ENCODE measurements at regions not wholly inside any gene's neighbourhood (a gene's known extent, or its start where the extent isn't known, plus 50 kb on each side); places are given as distances from the start of the nearest gene placed in this dataset.

DNA sequence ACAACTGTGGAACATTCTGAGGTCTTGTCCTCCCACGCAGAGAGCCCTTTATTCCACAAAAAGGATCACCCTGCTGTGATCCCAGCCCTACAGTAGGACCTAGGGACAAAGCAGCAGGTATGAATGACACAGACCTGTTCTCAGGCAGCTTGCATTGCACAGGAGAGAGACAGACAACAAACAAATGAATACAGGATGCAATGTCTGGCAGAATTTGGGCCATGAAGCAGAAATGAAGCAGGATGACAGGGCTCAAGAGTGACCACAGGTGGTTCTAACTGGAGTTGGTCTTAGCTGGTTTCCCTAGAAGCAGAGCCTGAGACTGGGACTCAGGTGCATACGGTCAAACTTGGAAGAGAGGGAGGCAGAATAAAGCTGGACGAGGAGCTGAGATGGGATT, 388.8 kb downstream of the CDK5RAP2 start:
- Histone ChIP-seq H3K27me3 (ENCODE audit: control insufficient read depth, insufficient read depth, low read length) (no peaks in the 10 kb centered on the region), H3K4me3 (ENCODE audit: low read depth, low read length) (no peak overlapping the region), H3K36me3 (ENCODE audit: control insufficient read depth, insufficient read depth, low read length) (no peaks in the 10 kb centered on the region)
- TF ChIP-seq, protein P1, sequence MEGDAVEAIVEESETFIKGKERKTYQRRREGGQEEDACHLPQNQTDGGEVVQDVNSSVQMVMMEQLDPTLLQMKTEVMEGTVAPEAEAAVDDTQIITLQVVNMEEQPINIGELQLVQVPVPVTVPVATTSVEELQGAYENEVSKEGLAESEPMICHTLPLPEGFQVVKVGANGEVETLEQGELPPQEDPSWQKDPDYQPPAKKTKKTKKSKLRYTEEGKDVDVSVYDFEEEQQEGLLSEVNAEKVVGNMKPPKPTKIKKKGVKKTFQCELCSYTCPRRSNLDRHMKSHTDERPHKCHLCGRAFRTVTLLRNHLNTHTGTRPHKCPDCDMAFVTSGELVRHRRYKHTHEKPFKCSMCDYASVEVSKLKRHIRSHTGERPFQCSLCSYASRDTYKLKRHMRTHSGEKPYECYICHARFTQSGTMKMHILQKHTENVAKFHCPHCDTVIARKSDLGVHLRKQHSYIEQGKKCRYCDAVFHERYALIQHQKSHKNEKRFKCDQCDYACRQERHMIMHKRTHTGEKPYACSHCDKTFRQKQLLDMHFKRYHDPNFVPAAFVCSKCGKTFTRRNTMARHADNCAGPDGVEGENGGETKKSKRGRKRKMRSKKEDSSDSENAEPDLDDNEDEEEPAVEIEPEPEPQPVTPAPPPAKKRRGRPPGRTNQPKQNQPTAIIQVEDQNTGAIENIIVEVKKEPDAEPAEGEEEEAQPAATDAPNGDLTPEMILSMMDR (IDR thresholded peaks at IDR 0.05; ENCODE audit: insufficient read depth, low read length, poor library complexity, severe bottlenecking), result no peak
- no peak for DNase-seq (ENCODE audit: low read depth)

DNA sequence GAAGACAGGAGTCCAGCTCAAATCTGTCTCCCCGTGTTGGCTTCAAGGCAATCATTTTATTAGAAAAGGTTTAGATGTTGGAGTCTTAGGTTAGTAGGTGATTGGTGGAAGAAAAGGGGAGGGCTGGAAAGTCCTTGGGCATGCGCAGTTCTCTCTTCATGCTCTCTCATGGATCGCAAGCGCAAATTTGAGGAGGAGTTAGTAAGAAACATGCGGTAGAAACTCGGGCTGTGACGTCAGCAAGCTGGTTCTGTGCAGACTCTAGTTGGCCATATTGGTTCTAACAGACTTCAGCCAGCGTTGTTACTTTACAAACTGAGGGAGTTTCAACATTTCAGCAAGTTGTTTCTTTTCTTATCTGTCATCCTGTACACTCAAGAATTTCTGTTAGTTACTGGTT, 392.2 kb downstream of the CDK5RAP2 start:
- no peak for DNase-seq (ENCODE audit: low read depth)
- Histone ChIP-seq H3K27me3 (ENCODE audit: control insufficient read depth, insufficient read depth, low read length) (no peaks in the 10 kb centered on the region), H3K36me3 (ENCODE audit: control insufficient read depth, insufficient read depth, low read length) (no peaks in the 10 kb centered on the region), H3K4me3 (ENCODE audit: low read depth, low read length) (no peak overlapping the region)
- TF ChIP-seq, protein P1 (IDR thresholded peaks at IDR 0.05; ENCODE audit: insufficient read depth, low read length, poor library complexity, severe bottlenecking), result no peak

DNA sequence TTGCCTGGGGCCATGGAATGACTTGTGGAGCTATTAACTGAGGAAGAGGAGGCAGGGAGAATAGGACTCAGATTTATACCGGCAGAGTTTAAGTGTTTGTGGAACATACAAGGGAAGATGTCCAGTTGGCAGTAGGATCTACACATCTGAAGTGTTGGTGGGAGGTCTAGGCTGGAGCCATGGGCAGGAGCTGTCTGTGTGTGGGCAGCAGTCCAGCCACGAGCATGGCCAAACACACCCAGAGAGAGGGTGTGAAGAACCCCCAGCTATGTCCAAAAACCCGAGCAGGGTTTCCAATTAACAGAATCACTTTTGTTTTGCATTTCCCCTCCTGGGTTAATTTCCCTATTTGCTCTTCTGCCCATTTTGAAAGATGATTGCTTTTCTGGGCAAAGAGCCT, 393.7 kb downstream of the CDK5RAP2 start:
- no peak overlapping the region for H3K4me3 ChIP-seq (ENCODE audit: low read depth, low read length)
- DNase-seq (ENCODE audit: low read depth), result no peak
- no peaks in the 10 kb centered on the region for H3K27me3 ChIP-seq (ENCODE audit: control insufficient read depth, insufficient read depth, low read length)
- TF ChIP-seq, protein P1 (IDR thresholded peaks at IDR 0.05; ENCODE audit: insufficient read depth, low read length, poor library complexity, severe bottlenecking), result no peak
- H3K36me3 ChIP-seq (ENCODE audit: control insufficient read depth, insufficient read depth, low read length), result no peaks in the 10 kb centered on the region

DNA sequence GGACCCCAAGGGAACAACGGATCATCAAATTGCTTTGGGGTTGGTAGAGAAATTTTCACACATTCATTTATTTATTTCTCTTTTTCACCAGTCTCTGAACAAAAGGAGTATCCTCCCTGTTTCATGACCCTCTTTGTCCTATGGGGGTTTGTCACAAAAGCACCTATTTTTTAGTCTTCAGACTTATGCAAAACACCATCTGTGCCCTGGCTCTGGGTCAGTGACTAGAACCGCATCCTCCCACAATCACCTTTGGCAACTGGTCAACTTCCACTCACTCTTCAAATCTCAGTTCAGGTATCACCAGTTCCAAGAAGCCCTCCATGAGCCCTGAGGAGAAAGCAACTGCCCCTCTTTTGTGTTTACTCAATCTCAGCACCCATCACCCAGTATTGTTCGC, 395.7 kb downstream of the CDK5RAP2 start:
- DNase-seq (ENCODE audit: low read depth), result no peak
- H3K4me3 ChIP-seq (ENCODE audit: low read depth, low read length), result no peak overlapping the region
- TF ChIP-seq, protein P1 (IDR thresholded peaks at IDR 0.05; ENCODE audit: insufficient read depth, low read length, poor library complexity, severe bottlenecking), result no peak
- H3K27me3 ChIP-seq (ENCODE audit: control insufficient read depth, insufficient read depth, low read length), result no peaks in the 10 kb centered on the region
- H3K36me3 ChIP-seq (ENCODE audit: control insufficient read depth, insufficient read depth, low read length), result no peaks in the 10 kb centered on the region

DNA sequence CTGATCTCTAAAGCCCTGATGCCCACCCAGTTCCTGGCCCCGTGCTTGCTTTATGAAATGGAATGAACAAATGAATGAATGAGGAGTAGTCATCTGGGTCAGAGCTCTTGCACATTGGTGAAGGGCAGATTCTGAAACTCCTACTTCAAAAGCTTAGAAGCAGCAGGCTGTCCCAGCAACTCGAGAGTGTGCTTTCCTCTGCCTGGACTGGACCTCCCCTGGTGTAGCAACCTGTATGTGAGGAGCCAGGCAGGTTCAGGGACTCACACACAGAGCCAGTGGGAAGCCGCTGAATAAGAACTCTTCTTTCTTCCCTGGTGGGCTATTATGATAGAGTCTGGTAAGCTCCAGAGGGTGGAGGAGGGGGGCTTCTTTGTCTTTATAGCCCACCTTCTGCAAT, 396.4 kb downstream of the CDK5RAP2 start:
- H3K4me3 ChIP-seq (ENCODE audit: low read depth, low read length), result no peak overlapping the region
- no peaks in the 10 kb centered on the region for H3K36me3 ChIP-seq (ENCODE audit: control insufficient read depth, insufficient read depth, low read length)
- no peaks in the 10 kb centered on the region for H3K27me3 ChIP-seq (ENCODE audit: control insufficient read depth, insufficient read depth, low read length)
- DNase-seq (ENCODE audit: low read depth), result no peak
- TF ChIP-seq, protein P1 (IDR thresholded peaks at IDR 0.05; ENCODE audit: insufficient read depth, low read length, poor library complexity, severe bottlenecking), result no peak

DNA sequence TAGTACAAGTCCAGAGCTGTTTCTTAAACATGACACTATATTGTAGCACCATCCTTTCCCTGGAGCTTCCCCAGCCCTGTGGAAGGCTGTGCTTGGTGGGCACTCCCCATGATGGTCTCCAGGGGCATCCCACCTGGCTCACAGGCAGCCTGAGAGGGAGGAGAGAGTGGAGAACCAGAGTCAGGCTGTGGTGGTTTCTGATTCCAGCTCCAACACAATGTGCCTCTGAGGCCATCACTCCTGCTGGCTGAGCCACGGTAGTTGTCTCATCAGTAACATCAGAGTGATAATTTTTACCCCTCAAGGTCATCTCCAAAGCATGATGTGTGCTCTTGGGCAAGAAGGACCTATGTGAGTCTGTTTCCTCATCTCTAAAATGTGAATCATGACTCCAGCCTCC, 398.0 kb downstream of the CDK5RAP2 start:
- TF ChIP-seq, protein P1 (IDR thresholded peaks at IDR 0.05; ENCODE audit: insufficient read depth, low read length, poor library complexity, severe bottlenecking), result no peak
- H3K4me3 ChIP-seq (ENCODE audit: low read depth, low read length), result no peak overlapping the region
- DNase-seq (ENCODE audit: low read depth), result no peak
- H3K36me3 ChIP-seq (ENCODE audit: control insufficient read depth, insufficient read depth, low read length), result no peaks in the 10 kb centered on the region
- no peaks in the 10 kb centered on the region for H3K27me3 ChIP-seq (ENCODE audit: control insufficient read depth, insufficient read depth, low read length)

Data from kidney epithelial cell (primary cell).